SU-DHL-6 (cell line): ENCODE measurements at regions not wholly inside any gene's neighbourhood (a gene's known extent, or its start where the extent isn't known, plus 50 kb on each side); places are given as distances from the start of the nearest gene placed in this dataset.

ENCODE experiments used
- CTCF ChIP-seq: fragments of 200-600 bp; sonication (generic); IDR thresholded peaks from one replicate; pipeline ENCODE4 v1.5.1; 2017; ENCODE audit warnings: antibody characterized with exemption, mild to moderate bottlenecking, low read length, moderate library complexity; ENCODE audit not compliant: insufficient read depth, poor library complexity, severe bottlenecking
- EZH2phosphoT487 ChIP-seq: fragments of 200-600 bp; sonication (generic), shearing (Covaris generic); conservative IDR thresholded peaks from 2 replicates; pipeline ENCODE4 v1.6.1; 2018; ENCODE audit warnings: mild to moderate bottlenecking, antibody characterized with exemption, low read length, moderate library complexity, mixed read lengths

DNA sequence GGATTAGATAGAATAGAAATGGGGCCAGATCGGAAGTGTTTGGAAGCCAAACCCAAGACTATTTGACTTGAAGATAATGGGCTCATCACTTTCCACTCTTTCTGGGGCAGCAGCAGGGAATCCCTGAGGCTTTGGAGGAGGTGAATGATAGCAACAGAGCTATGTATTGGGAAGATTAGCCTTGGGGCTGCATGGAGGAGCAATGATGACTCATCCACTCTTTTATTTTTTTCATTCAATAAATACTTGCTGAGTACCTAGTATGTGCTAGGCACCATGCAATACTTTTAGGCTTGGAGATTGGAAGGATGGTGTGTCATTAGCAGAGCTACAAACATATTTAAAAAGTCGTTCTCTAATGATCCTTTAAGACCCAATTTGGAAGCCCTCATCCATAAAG is 166.9 kb upstream of the FOXD3 start:
- no peak for TF ChIP-seq CTCF
- TF ChIP-seq EZH2phosphoT487 = no peak
